ENCODE measurements at regions not wholly inside any gene's neighbourhood (a gene's known extent, or its start where the extent isn't known, plus 50 kb on each side); places are given as distances from the start of the nearest gene placed in this dataset.
"Not testable (repeated sequence)": the region's sequence is repeated elsewhere in the genome, so short reads cannot be mapped to it uniquely, and the experiment has no call there.

- intact Hi-C loops (cut with DNase I, micrococcal nuclease) = no loop called here
- Histone ChIP-seq H3K36me3 (ENCODE audit: insufficient read depth, low read length) (no peaks in the 10 kb centered on the region), H3K27ac (ENCODE audit: low read depth in 1 of 2, low read length in 2 of 2) (no peak overlapping the region), H3K9me3 (ENCODE audit: control insufficient read depth in 1 of 2, insufficient read depth in 1 of 2, low read length in 2 of 2) (no peaks in the 10 kb centered on the region), H3K4me1 (ENCODE audit: insufficient read depth, low read length) (no peaks in the 10 kb centered on the region), H3K4me3 (ENCODE audit: low read length) (no peak overlapping the region), H3K27me3 (ENCODE audit: control insufficient read depth in 1 of 2, insufficient read depth in 2 of 2, low read length in 2 of 2) (no peaks in the 10 kb centered on the region)
- ChIA-PET POLR2A (no interaction called here), CTCF (no interaction called here)
- H3K9me3 Mint-ChIP-seq = peaks cover 5% of the 10 kb centered on the region
- H3K36me3 Mint-ChIP-seq (ENCODE audit: low read depth) = no peaks in the 10 kb centered on the region
- H3K27ac Mint-ChIP-seq = no peak overlapping the region
- H3K27me3 Mint-ChIP-seq = no peaks in the 10 kb centered on the region
- H3K4me1 Mint-ChIP-seq (ENCODE audit: low read depth) = no peaks in the 10 kb centered on the region
- no peak for TF ChIP-seq CTCF (IDR thresholded peaks at IDR 0.05)
- ATAC-seq (ENCODE audit: poor library complexity) = no peak
- DNase-seq = no peak
- H3K4me3 Mint-ChIP-seq = no peak overlapping the region
Observed at GRCh38 chr13:65217471-65217995, 2012.6 kb downstream of the PCDH9 start.

GRCh38 chr13:65202845-65203244, 2027.3 kb downstream of the PCDH9 start:
- H3K27ac Mint-ChIP-seq; POLR2A ChIA-PET; H3K27me3 ChIP-seq (ENCODE audit: control insufficient read depth in 1 of 2, insufficient read depth in 2 of 2, low read length in 2 of 2); H3K36me3 Mint-ChIP-seq (ENCODE audit: low read depth); H3K4me1 Mint-ChIP-seq (ENCODE audit: low read depth); H3K4me1 ChIP-seq (ENCODE audit: insufficient read depth, low read length); H3K27me3 Mint-ChIP-seq; ATAC-seq (ENCODE audit: poor library complexity); H3K4me3 ChIP-seq (ENCODE audit: low read length); H3K9me3 ChIP-seq (ENCODE audit: control insufficient read depth in 1 of 2, insufficient read depth in 1 of 2, low read length in 2 of 2); CTCF ChIA-PET; H3K36me3 ChIP-seq (ENCODE audit: insufficient read depth, low read length); DNase-seq; H3K27ac ChIP-seq (ENCODE audit: low read depth in 1 of 2, low read length in 2 of 2); H3K4me3 Mint-ChIP-seq; intact Hi-C loops (cut with DNase I, micrococcal nuclease): not testable (repeated sequence)
- H3K9me3 Mint-ChIP-seq = peaks cover 26% of the 10 kb centered on the region

- H3K36me3 ChIP-seq (ENCODE audit: insufficient read depth, low read length) = no peaks in the 10 kb centered on the region
- ATAC-seq (ENCODE audit: poor library complexity) (no peak), DNase-seq (no peak)
- no peaks in the 10 kb centered on the region for H3K36me3 Mint-ChIP-seq (ENCODE audit: low read depth)
- intact Hi-C loops (cut with DNase I, micrococcal nuclease) = no loop called here
- no peak overlapping the region for H3K27ac ChIP-seq (ENCODE audit: low read depth in 1 of 2, low read length in 2 of 2)
- no peaks in the 10 kb centered on the region for H3K27me3 ChIP-seq (ENCODE audit: control insufficient read depth in 1 of 2, insufficient read depth in 2 of 2, low read length in 2 of 2)
- no peaks in the 10 kb centered on the region for H3K9me3 ChIP-seq (ENCODE audit: control insufficient read depth in 1 of 2, insufficient read depth in 1 of 2, low read length in 2 of 2)
- H3K9me3 Mint-ChIP-seq = peaks cover 20% of the 10 kb centered on the region
- no peaks in the 10 kb centered on the region for H3K4me1 Mint-ChIP-seq (ENCODE audit: low read depth)
- no peak overlapping the region for H3K4me3 ChIP-seq (ENCODE audit: low read length)
- no peaks in the 10 kb centered on the region for H3K4me1 ChIP-seq (ENCODE audit: insufficient read depth, low read length)
- CTCF ChIA-PET = no interaction called here
- TF ChIP-seq CTCF (IDR thresholded peaks at IDR 0.05) = no peak
- no peak overlapping the region for H3K27ac Mint-ChIP-seq
- no peaks in the 10 kb centered on the region for H3K27me3 Mint-ChIP-seq
- H3K4me3 Mint-ChIP-seq = no peak overlapping the region
- POLR2A ChIA-PET = no interaction called here
Observed at GRCh38 chr13:65188721-65189120, 2041.4 kb downstream of the PCDH9 start.

DNA sequence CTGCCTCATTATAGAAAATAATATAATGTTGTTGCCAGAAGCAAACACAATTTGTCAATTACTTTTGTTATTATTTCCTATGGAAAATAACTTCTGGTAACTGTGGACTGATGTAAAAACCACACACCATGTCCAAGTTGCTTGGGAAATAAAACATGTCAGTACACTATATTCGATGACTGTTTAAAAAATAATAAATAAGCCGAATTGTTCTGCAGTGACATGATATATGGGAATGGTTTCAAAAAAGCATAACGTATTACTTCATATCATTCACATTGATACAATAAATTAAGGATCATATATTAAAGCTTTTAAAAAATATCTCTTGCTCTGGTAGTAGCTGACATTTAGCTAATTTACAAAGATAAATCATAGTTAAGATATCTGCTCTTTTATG, 2062.1 kb downstream of the PCDH9 start:
- no peak overlapping the region for H3K27ac ChIP-seq (ENCODE audit: low read depth in 1 of 2, low read length in 2 of 2)
- peaks cover 0 to 5% of the 10 kb centered on the region in 2 experiments for H3K9me3 ChIP-seq (ENCODE audit: control insufficient read depth in 1 of 2, insufficient read depth in 1 of 2, low read length in 2 of 2)
- POLR2A ChIA-PET = no interaction called here
- Mint-ChIP-seq H3K4me1 (ENCODE audit: low read depth) (no peaks in the 10 kb centered on the region), H3K27ac (no peak overlapping the region), H3K9me3 (peaks cover 7% of the 10 kb centered on the region), H3K4me3 (no peak overlapping the region), H3K27me3 (no peaks in the 10 kb centered on the region), H3K36me3 (ENCODE audit: low read depth) (no peaks in the 10 kb centered on the region)
- no peaks in the 10 kb centered on the region for H3K36me3 ChIP-seq (ENCODE audit: insufficient read depth, low read length)
- no peak overlapping the region for H3K4me3 ChIP-seq (ENCODE audit: low read length)
- TF ChIP-seq CTCF (IDR thresholded peaks at IDR 0.05) = no peak
- CTCF ChIA-PET = no interaction called here
- H3K4me1 ChIP-seq (ENCODE audit: insufficient read depth, low read length) = no peaks in the 10 kb centered on the region
- no peaks in the 10 kb centered on the region for H3K27me3 ChIP-seq (ENCODE audit: control insufficient read depth in 1 of 2, insufficient read depth in 2 of 2, low read length in 2 of 2)
- DNase-seq (no peak), ATAC-seq (ENCODE audit: poor library complexity) (no peak)
- intact Hi-C loops (cut with DNase I, micrococcal nuclease) = no loop called here
